ENCODE measurements at regions not wholly inside any gene's neighbourhood (a gene's known extent, or its start where the extent isn't known, plus 50 kb on each side); places are given as distances from the start of the nearest gene placed in this dataset.

DNA sequence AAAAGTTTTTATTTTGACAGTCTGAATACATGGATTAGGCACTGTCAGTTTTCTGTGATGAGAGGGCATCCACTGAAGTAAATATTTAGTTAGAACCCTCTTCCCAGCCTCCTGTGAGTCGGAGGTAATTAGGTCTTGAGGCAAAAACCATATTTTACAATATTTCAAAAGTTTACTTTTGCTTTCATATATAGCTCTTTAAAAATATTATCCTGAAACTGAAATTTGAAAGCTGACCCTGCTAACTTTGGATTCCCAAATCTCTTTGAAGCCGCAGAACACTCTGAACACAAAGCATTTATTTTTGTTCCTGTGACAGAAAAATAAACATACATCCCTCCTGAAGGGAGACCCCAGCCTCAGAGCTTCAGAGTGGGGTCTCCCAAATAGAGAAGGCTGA lies 317.4 kb downstream of the KIF20B start:
- H3K27me3 ChIP-seq (replicated peaks in 1 of 4; ENCODE audit: control extremely low read depth in 1 of 4, control insufficient read depth in 3 of 4, insufficient read depth in 4 of 4, low read length in 3 of 4), result no peaks in the 10 kb centered on the region
- WGBS (ENCODE audit: insufficient coverage), result 89% methylated on average over 1 of the region's 2 CpGs
- no peaks in the 10 kb centered on the region for H3K27me3 Mint-ChIP-seq
- H3K4me3 ChIP-seq (ENCODE audit: control extremely low read depth in 1 of 5, extremely low read depth in 1 of 5, insufficient read depth in 1 of 5, low read depth in 2 of 5, low read length in 4 of 5), result no peak overlapping the region
- H3K9ac ChIP-seq (ENCODE audit: low read length), result no peak overlapping the region
- no peak overlapping the region for H3K27ac ChIP-seq (ENCODE audit: low read length in 2 of 2)
- H3K9me3 Mint-ChIP-seq (ENCODE audit: insufficient read depth), result no peaks in the 10 kb centered on the region
- H3K4me1 Mint-ChIP-seq, result peaks cover 4% of the 10 kb centered on the region
- DNase-seq (no peak), ATAC-seq (ENCODE audit: low read depth) (no peak)
- H3K36me3 ChIP-seq (replicated peaks in 1 of 2; ENCODE audit: control extremely low read depth in 1 of 2, control insufficient read depth in 1 of 2, extremely low read depth in 1 of 2, insufficient read depth in 2 of 2, low read length in 1 of 2), result no peaks in the 10 kb centered on the region
- CTCF ChIA-PET, result no interaction called here
- peaks cover 0 to 4% (median 0%) of the 10 kb centered on the region in 3 donors for H3K9me3 ChIP-seq (ENCODE audit: control extremely low read depth in 1 of 3, control insufficient read depth in 2 of 3, insufficient read depth in 1 of 3, low read length in 2 of 3)
- POLR2A ChIA-PET, result no interaction called here
- no peak overlapping the region for H3K4me2 ChIP-seq (replicated peaks; ENCODE audit: low read depth, low read length, poor library complexity, severe bottlenecking)
- no peak overlapping the region for H3K27ac Mint-ChIP-seq
- no peaks in the 10 kb centered on the region for H3K4me1 ChIP-seq (ENCODE audit: control insufficient read depth in 2 of 2, insufficient read depth in 2 of 2, low read length in 2 of 2)
- no peaks in the 10 kb centered on the region for H3K79me2 ChIP-seq (ENCODE audit: control insufficient read depth, insufficient read depth, low read length)
- TF ChIP-seq EZH2 (IDR thresholded peaks at IDR 0.05; ENCODE audit: borderline replicate concordance, insufficient read depth, low read depth, low read length, poor library complexity, severe bottlenecking), result no peak
- TF ChIP-seq, protein P1, sequence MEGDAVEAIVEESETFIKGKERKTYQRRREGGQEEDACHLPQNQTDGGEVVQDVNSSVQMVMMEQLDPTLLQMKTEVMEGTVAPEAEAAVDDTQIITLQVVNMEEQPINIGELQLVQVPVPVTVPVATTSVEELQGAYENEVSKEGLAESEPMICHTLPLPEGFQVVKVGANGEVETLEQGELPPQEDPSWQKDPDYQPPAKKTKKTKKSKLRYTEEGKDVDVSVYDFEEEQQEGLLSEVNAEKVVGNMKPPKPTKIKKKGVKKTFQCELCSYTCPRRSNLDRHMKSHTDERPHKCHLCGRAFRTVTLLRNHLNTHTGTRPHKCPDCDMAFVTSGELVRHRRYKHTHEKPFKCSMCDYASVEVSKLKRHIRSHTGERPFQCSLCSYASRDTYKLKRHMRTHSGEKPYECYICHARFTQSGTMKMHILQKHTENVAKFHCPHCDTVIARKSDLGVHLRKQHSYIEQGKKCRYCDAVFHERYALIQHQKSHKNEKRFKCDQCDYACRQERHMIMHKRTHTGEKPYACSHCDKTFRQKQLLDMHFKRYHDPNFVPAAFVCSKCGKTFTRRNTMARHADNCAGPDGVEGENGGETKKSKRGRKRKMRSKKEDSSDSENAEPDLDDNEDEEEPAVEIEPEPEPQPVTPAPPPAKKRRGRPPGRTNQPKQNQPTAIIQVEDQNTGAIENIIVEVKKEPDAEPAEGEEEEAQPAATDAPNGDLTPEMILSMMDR (IDR thresholded peaks at IDR 0.05), result no peak
- intact Hi-C loops (cut with micrococcal nuclease), result no loop called here
- no peaks in the 10 kb centered on the region for H4K20me1 ChIP-seq (ENCODE audit: control insufficient read depth, insufficient read depth, low read length, poor library complexity, severe bottlenecking)
- no peak overlapping the region for H3K4me3 Mint-ChIP-seq
- no peak overlapping the region for H2AFZ ChIP-seq (ENCODE audit: insufficient read depth, low read depth, low read length, poor library complexity, severe bottlenecking)

DNA sequence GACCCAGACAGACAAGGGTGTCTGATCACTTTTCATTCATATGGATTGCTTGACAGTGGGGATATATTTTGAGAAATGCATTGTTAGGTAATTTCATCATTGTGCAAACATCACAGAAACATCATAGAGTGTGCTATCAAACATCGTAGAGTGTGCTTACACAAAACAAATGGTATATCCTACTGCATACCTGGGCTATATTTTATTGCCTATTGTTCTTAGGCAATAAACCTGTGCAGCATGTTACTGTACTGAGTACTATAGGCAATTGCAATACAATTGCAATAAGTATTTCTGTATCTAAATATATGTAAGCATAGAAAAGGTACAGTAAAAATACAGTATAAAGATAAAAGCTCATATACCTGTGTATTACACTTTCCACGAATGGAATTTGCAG lies 319.1 kb downstream of the KIF20B start:
- Mint-ChIP-seq H3K27ac (no peak overlapping the region), H3K4me1 (peaks cover 4% of the 10 kb centered on the region), H3K4me3 (no peak overlapping the region), H3K27me3 (no peaks in the 10 kb centered on the region), H3K9me3 (ENCODE audit: insufficient read depth) (no peaks in the 10 kb centered on the region)
- no CpG with 5 or more reads among the region's 2 CpGs for WGBS (ENCODE audit: insufficient coverage)
- H3K4me3 ChIP-seq (ENCODE audit: control extremely low read depth in 1 of 5, extremely low read depth in 1 of 5, insufficient read depth in 1 of 5, low read depth in 2 of 5, low read length in 4 of 5), result no peak overlapping the region
- ChIA-PET CTCF (no interaction called here), POLR2A (no interaction called here)
- DNase-seq (no peak), ATAC-seq (ENCODE audit: low read depth) (no peak)
- H3K4me1 ChIP-seq (ENCODE audit: control insufficient read depth in 2 of 2, insufficient read depth in 2 of 2, low read length in 2 of 2), result no peaks in the 10 kb centered on the region
- no peaks in the 10 kb centered on the region for H3K79me2 ChIP-seq (ENCODE audit: control insufficient read depth, insufficient read depth, low read length)
- no peak overlapping the region for H3K9ac ChIP-seq (ENCODE audit: low read length)
- no peak overlapping the region for H3K4me2 ChIP-seq (replicated peaks; ENCODE audit: low read depth, low read length, poor library complexity, severe bottlenecking)
- no peaks in the 10 kb centered on the region for H4K20me1 ChIP-seq (ENCODE audit: control insufficient read depth, insufficient read depth, low read length, poor library complexity, severe bottlenecking)
- intact Hi-C loops (cut with micrococcal nuclease), result no loop called here
- TF ChIP-seq, protein P1 (IDR thresholded peaks at IDR 0.05), result no peak
- TF ChIP-seq EZH2 (IDR thresholded peaks at IDR 0.05; ENCODE audit: borderline replicate concordance, insufficient read depth, low read depth, low read length, poor library complexity, severe bottlenecking), result no peak
- no peaks in the 10 kb centered on the region for H3K36me3 ChIP-seq (replicated peaks in 1 of 2; ENCODE audit: control extremely low read depth in 1 of 2, control insufficient read depth in 1 of 2, extremely low read depth in 1 of 2, insufficient read depth in 2 of 2, low read length in 1 of 2)
- H3K9me3 ChIP-seq (ENCODE audit: control extremely low read depth in 1 of 3, control insufficient read depth in 2 of 3, insufficient read depth in 1 of 3, low read length in 2 of 3), result peaks cover 0 to 4% (median 0%) of the 10 kb centered on the region in 3 donors
- H3K27me3 ChIP-seq (replicated peaks in 1 of 4; ENCODE audit: control extremely low read depth in 1 of 4, control insufficient read depth in 3 of 4, insufficient read depth in 4 of 4, low read length in 3 of 4), result no peaks in the 10 kb centered on the region
- H3K27ac ChIP-seq (ENCODE audit: low read length in 2 of 2), result no peak overlapping the region
- H2AFZ ChIP-seq (ENCODE audit: insufficient read depth, low read depth, low read length, poor library complexity, severe bottlenecking), result no peak overlapping the region

Data from B cell (primary cell).